Activated T-helper 1 cell treated with anti-CD3 and anti-CD28 coated beads, Interleukin-12 subunit alpha, Interleukin-12 subunit beta, Interleukin-2, Interleukin-4 antibody, amounts not matched to agents 30 ng/mL and 10 ng/mL and 1 ng/mL, durations not matched to agents 14 hours and 24 hours and 36 hours (primary cell): ENCODE measurements at regions not wholly inside any gene's neighbourhood (a gene's known extent, or its start where the extent isn't known, plus 50 kb on each side); places are given as distances from the start of the nearest gene placed in this dataset.

Experiments used
- DNase-seq: peaks from one replicate; pipeline ENCODE4 v3.0.0; 2021; ENCODE audit warnings: low spot score
- H3K27ac Mint-ChIP-seq: one replicate; pipeline ENCODE4 v1.8.0; 2021; ENCODE audit warnings: mild to moderate bottlenecking, mixed read lengths
- H3K27me3 Mint-ChIP-seq: one replicate; pipeline ENCODE4 v1.8.0; 2022; ENCODE audit warnings: mild to moderate bottlenecking, moderate library complexity, mixed read lengths; ENCODE audit not compliant: insufficient read depth
- H3K36me3 Mint-ChIP-seq: one replicate; pipeline ENCODE4 v1.8.0; 2021; ENCODE audit warnings: low read depth, mixed read lengths
- H3K4me1 Mint-ChIP-seq: one replicate; pipeline ENCODE4 v1.8.0; 2021; ENCODE audit warnings: low read depth, mixed read lengths
- H3K4me3 Mint-ChIP-seq: one replicate; pipeline ENCODE4 v1.8.0; 2021; ENCODE audit warnings: mild to moderate bottlenecking, moderate library complexity, mixed read lengths
- H3K9me3 Mint-ChIP-seq: one replicate; pipeline ENCODE4 v1.8.0; 2021; ENCODE audit warnings: mixed read lengths
- intact Hi-C: fragments of 100-400 bp; cut with micrococcal nuclease; formaldehyde crosslinking; loops from one replicate; pipeline ENCODE4 v1.15.1; 2024

- H3K36me3 Mint-ChIP-seq, result no peaks in the 10 kb centered on the region
- H3K9me3 Mint-ChIP-seq, result no peaks in the 10 kb centered on the region
- H3K4me3 Mint-ChIP-seq, result no peak overlapping the region
- H3K27ac Mint-ChIP-seq, result no peak overlapping the region
- H3K4me1 Mint-ChIP-seq, result no peaks in the 10 kb centered on the region
- DNase-seq, result no peak
- intact Hi-C loops, result no loop called here
- peaks cover 2% of the 10 kb centered on the region for H3K27me3 Mint-ChIP-seq
Measured at GRCh38 chr9:135275163-135275562, 187.7 kb downstream of the OLFM1 start.

GRCh38 chr9:135275571-135276289, 188.3 kb downstream of the OLFM1 start:
- Mint-ChIP-seq H3K36me3 (no peaks in the 10 kb centered on the region), H3K27me3 (peaks cover 2% of the 10 kb centered on the region), H3K4me1 (no peaks in the 10 kb centered on the region), H3K9me3 (no peaks in the 10 kb centered on the region), H3K27ac (no peak overlapping the region), H3K4me3 (no peak overlapping the region)
- DNase-seq, result no peak
- intact Hi-C loops, result no loop called here

GRCh38 chr9:135277219-135278201, 190.0 kb downstream of the OLFM1 start:
- Mint-ChIP-seq H3K27me3 (peaks cover 2% of the 10 kb centered on the region), H3K4me1 (no peaks in the 10 kb centered on the region), H3K4me3 (no peak overlapping the region), H3K9me3 (no peaks in the 10 kb centered on the region), H3K36me3 (no peaks in the 10 kb centered on the region), H3K27ac (no peak overlapping the region)
- intact Hi-C loops, result no loop called here
- no peak for DNase-seq

- H3K9me3 Mint-ChIP-seq, result no peaks in the 10 kb centered on the region
- DNase-seq, result no peak
- no peaks in the 10 kb centered on the region for H3K4me1 Mint-ChIP-seq
- H3K36me3 Mint-ChIP-seq, result no peaks in the 10 kb centered on the region
- H3K27me3 Mint-ChIP-seq, result peaks cover 2% of the 10 kb centered on the region
- intact Hi-C loops, result no loop called here
- no peak overlapping the region for H3K4me3 Mint-ChIP-seq
- H3K27ac Mint-ChIP-seq, result no peak overlapping the region
Measured at GRCh38 chr9:135278586-135278985, 191.1 kb downstream of the OLFM1 start.

GRCh38 chr9:135279385-135279784, 191.9 kb downstream of the OLFM1 start:
- Mint-ChIP-seq H3K27me3 (peaks cover 2% of the 10 kb centered on the region), H3K4me1 (no peaks in the 10 kb centered on the region), H3K9me3 (no peaks in the 10 kb centered on the region), H3K27ac (no peak overlapping the region), H3K36me3 (no peaks in the 10 kb centered on the region), H3K4me3 (no peak overlapping the region)
- no peak for DNase-seq
- intact Hi-C loops, result no loop called here

GRCh38 chr9:135279834-135280393, 192.4 kb downstream of the OLFM1 start:
- intact Hi-C loops, result no loop called here
- Mint-ChIP-seq H3K9me3 (no peaks in the 10 kb centered on the region), H3K27me3 (peaks cover 2% of the 10 kb centered on the region), H3K4me3 (no peak overlapping the region), H3K36me3 (no peaks in the 10 kb centered on the region), H3K4me1 (no peaks in the 10 kb centered on the region), H3K27ac (no peak overlapping the region)
- DNase-seq, result no peak

- Mint-ChIP-seq H3K36me3 (no peaks in the 10 kb centered on the region), H3K27me3 (peaks cover 2% of the 10 kb centered on the region), H3K9me3 (no peaks in the 10 kb centered on the region), H3K27ac (no peak overlapping the region), H3K4me3 (no peak overlapping the region), H3K4me1 (no peaks in the 10 kb centered on the region)
- intact Hi-C loops, result no loop called here
- no peak for DNase-seq
Measured at GRCh38 chr9:135280666-135281065, 193.2 kb downstream of the OLFM1 start.

- Mint-ChIP-seq H3K27me3 (peaks cover 2% of the 10 kb centered on the region), H3K36me3 (no peaks in the 10 kb centered on the region), H3K9me3 (no peaks in the 10 kb centered on the region), H3K4me3 (no peak overlapping the region), H3K27ac (no peak overlapping the region), H3K4me1 (no peaks in the 10 kb centered on the region)
- DNase-seq, result no peak
- intact Hi-C loops, result no loop called here
Measured at GRCh38 chr9:135281151-135281550, 193.7 kb downstream of the OLFM1 start.

- no peaks in the 10 kb centered on the region for H3K36me3 Mint-ChIP-seq
- no peak overlapping the region for H3K27ac Mint-ChIP-seq
- H3K27me3 Mint-ChIP-seq, result peaks cover 2% of the 10 kb centered on the region
- peaks cover 4% of the 10 kb centered on the region for H3K9me3 Mint-ChIP-seq
- intact Hi-C loops, result no loop called here
- H3K4me3 Mint-ChIP-seq, result no peak overlapping the region
- H3K4me1 Mint-ChIP-seq, result no peaks in the 10 kb centered on the region
- DNase-seq, result no peak
Measured at GRCh38 chr9:135281791-135282737, 194.6 kb downstream of the OLFM1 start.

GRCh38 chr9:135282808-135283207, 195.3 kb downstream of the OLFM1 start:
- intact Hi-C loops, result no loop called here
- Mint-ChIP-seq H3K4me1 (no peaks in the 10 kb centered on the region), H3K36me3 (no peaks in the 10 kb centered on the region), H3K27me3 (peaks cover 2% of the 10 kb centered on the region), H3K9me3 (peaks cover 9% of the 10 kb centered on the region), H3K27ac (no peak overlapping the region), H3K4me3 (no peak overlapping the region)
- no peak for DNase-seq

- no peaks in the 10 kb centered on the region for H3K36me3 Mint-ChIP-seq
- H3K9me3 Mint-ChIP-seq, result peaks cover 9% of the 10 kb centered on the region
- no peak for DNase-seq
- no peaks in the 10 kb centered on the region for H3K27me3 Mint-ChIP-seq
- no peak overlapping the region for H3K4me3 Mint-ChIP-seq
- H3K27ac Mint-ChIP-seq, result no peak overlapping the region
- no peaks in the 10 kb centered on the region for H3K4me1 Mint-ChIP-seq
- intact Hi-C loops, result no loop called here
Measured at GRCh38 chr9:135283671-135284070, 195.9 kb upstream of the PPP1R26 start.

GRCh38 chr9:135284386-135285134, 195.0 kb upstream of the PPP1R26 start:
- intact Hi-C loops, result no loop called here
- Mint-ChIP-seq H3K27ac (no peak overlapping the region), H3K36me3 (no peaks in the 10 kb centered on the region), H3K27me3 (no peaks in the 10 kb centered on the region), H3K9me3 (peaks cover 9% of the 10 kb centered on the region), H3K4me1 (peaks cover 5% of the 10 kb centered on the region), H3K4me3 (no peak overlapping the region)
- no peak for DNase-seq
